ENCODE measurements at regions not wholly inside any gene's neighbourhood (a gene's known extent, or its start where the extent isn't known, plus 50 kb on each side); places are given as distances from the start of the nearest gene placed in this dataset.

DNA sequence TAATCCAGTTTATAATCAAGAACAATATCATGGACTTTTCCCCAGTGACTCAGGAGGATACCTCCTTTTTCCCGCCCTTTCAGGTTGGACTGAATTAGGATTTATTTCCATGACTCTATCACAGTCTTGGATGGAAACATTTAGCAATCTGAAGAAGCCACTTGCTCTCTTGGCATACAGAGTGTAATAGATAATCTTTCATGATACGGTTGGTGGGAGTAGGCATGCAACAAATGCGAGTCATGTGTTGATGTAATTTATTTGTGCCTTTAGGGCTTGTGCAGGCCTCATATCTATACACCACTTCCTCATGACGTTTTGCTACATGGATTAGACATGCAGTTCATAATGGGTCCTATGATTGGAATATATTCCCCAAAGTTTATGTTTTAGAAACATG, 54.2 kb upstream of the MCTP2 start:
- Mint-ChIP-seq H3K36me3 (no peaks in the 10 kb centered on the region), H3K4me3 (no peak overlapping the region), H3K27me3 (peaks cover 7% of the 10 kb centered on the region), H3K27ac (no peak overlapping the region), H3K9me3 (peaks cover 7% of the 10 kb centered on the region), H3K4me1 (ENCODE audit: low read depth) (peaks cover 10% of the 10 kb centered on the region)
- DNase-seq = no peak
- ChIA-PET POLR2A (no interaction called here), CTCF (no interaction called here)
- intact Hi-C loops (cut with micrococcal nuclease) = no loop called here

DNA sequence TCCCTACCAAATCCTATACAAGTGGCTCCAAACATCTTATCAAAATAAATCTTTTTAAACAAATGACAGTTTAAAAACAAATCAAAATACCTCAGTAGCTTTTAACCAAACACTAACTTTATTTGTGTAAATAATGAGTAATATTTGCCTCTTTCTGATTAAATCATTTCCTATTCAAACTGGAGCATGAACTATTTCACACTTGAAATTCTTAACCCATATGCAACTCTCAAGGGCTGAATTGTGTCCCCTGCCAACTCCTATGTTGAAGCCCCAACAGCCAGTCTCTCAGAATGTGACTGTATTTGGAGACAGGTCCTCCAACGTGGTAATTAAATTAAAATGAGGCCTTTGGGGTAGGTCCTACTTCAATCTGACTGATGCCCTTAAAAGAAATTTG, 55.9 kb upstream of the MCTP2 start:
- peaks cover 8% of the 10 kb centered on the region for H3K27me3 Mint-ChIP-seq
- H3K9me3 Mint-ChIP-seq = peaks cover 7% of the 10 kb centered on the region
- intact Hi-C loops (cut with micrococcal nuclease) = no loop called here
- H3K4me3 Mint-ChIP-seq = no peak overlapping the region
- ChIA-PET CTCF (no interaction called here), POLR2A (no interaction called here)
- H3K27ac Mint-ChIP-seq = no peak overlapping the region
- H3K36me3 Mint-ChIP-seq = no peaks in the 10 kb centered on the region
- no peak for DNase-seq
- peaks cover 10% of the 10 kb centered on the region for H3K4me1 Mint-ChIP-seq (ENCODE audit: low read depth)

DNA sequence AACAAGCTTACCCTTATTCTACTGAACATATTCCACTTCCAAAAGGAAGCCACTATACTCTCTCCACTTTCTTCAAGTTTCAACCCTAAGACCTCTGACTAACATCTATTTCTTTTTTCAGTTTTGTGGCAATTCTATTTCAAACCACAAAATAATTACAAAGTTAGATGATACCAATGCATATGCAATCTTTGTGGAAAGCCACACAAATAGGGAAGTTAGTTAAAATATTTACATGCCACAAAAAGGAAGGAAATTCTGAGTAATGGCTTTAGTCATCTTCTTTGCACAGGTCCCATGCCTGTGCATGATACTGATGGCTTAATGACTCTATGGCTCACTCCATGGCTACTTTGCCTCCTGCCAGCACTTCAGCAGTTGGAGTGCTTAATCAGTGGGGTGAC, 57.0 kb upstream of the MCTP2 start:
- H3K27me3 Mint-ChIP-seq = peaks cover 9% of the 10 kb centered on the region
- peak; percentile 38 for DNase-seq

DNA sequence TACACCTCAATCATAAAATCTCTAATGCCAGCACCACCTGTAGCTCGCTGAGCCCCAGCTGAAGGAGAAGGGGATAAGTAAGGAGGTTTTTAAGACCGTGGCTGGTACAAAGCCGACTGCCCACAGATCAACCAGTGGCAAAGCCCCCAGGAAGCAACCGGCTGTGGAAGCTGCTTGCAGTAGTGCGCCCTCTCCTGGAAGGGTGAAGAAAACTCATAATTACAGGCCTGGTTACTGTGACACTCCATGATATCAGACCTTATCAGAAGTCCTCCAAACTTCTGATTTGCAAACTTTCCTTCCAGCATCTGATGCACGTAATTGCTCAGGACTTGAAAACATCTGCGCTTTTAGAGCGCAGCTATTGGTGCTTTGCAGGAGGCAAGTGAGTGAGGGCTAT, 63.1 kb upstream of the MCTP2 start:
- no peaks in the 10 kb centered on the region for H3K9me3 Mint-ChIP-seq
- peaks cover 2% of the 10 kb centered on the region for H3K4me1 Mint-ChIP-seq (ENCODE audit: low read depth)
- H3K27me3 Mint-ChIP-seq = peaks cover 9% of the 10 kb centered on the region
- intact Hi-C loops (cut with micrococcal nuclease) = no loop called here
- H3K4me3 Mint-ChIP-seq = no peak overlapping the region
- H3K27ac Mint-ChIP-seq = no peak overlapping the region
- ChIA-PET CTCF (interaction anchor here (1.1 to 8.2 kb wide), 4 partner anchors 30 to 179 kb away, joined by 4 to 309 read pairs (median 4); no protein-coding TSS in a partner anchor), POLR2A (no interaction called here)
- no peaks in the 10 kb centered on the region for H3K36me3 Mint-ChIP-seq
- DNase-seq = peak; percentile 13

More for the DNA sequence above, 57.0 kb upstream of the MCTP2 start:
- Mint-ChIP-seq H3K27ac (no peak overlapping the region), H3K4me3 (no peak overlapping the region), H3K36me3 (no peaks in the 10 kb centered on the region), H3K4me1 (ENCODE audit: low read depth) (peaks cover 10% of the 10 kb centered on the region), H3K9me3 (peaks cover 7% of the 10 kb centered on the region)
- CTCF ChIA-PET = interaction anchor here (1.0 to 4.0 kb wide), 5 partner anchors 10 to 150 kb away, joined by 3 to 17 read pairs (median 6); no protein-coding TSS in a partner anchor
- POLR2A ChIA-PET = interaction anchor here (1.3 kb wide), 1 partner anchor 113 kb away, joined by 3 read pairs; no protein-coding TSS in a partner anchor
- intact Hi-C loops (cut with micrococcal nuclease) = loop anchor here (1.0 kb wide), 4 partner anchors 32 to 131 kb away; no protein-coding TSS in a partner anchor

DNA sequence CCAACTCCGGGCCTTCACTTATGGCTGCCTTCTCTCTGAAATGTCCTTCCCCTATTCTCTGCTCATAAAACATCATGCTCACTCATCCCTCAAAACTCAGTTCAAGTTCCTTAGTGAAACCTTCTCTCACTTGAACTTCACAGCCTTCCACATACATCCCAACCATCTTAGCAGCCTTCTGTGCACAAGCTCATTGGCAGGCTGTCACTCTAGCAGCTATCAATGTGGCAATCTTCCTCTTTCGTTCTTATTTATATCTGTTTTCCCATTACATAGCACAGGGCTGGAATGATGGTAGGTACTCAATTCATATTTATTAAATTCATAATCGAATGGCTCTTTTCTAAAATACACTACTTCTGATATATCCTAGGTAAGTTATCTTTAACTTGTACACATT, 66.4 kb upstream of the MCTP2 start:
- Mint-ChIP-seq H3K27me3 (no peaks in the 10 kb centered on the region), H3K9me3 (no peaks in the 10 kb centered on the region), H3K36me3 (no peaks in the 10 kb centered on the region), H3K27ac (no peak overlapping the region), H3K4me1 (ENCODE audit: low read depth) (no peaks in the 10 kb centered on the region), H3K4me3 (no peak overlapping the region)
- intact Hi-C loops (cut with micrococcal nuclease) = loop anchor here (1.0 to 2.0 kb wide), 2 partner anchors 159 to 420 kb away; no protein-coding TSS in a partner anchor
- CTCF ChIA-PET = interaction anchor here (0.6 to 8.2 kb wide), 24 partner anchors 9 to 1224 kb away, joined by 3 to 309 read pairs (median 4); partner anchors contain the start of gene MCTP2
- POLR2A ChIA-PET = interaction anchor here (1.4 kb wide), 1 partner anchor 159 kb away, joined by 9 read pairs; no protein-coding TSS in a partner anchor
- DNase-seq = no peak

DNA sequence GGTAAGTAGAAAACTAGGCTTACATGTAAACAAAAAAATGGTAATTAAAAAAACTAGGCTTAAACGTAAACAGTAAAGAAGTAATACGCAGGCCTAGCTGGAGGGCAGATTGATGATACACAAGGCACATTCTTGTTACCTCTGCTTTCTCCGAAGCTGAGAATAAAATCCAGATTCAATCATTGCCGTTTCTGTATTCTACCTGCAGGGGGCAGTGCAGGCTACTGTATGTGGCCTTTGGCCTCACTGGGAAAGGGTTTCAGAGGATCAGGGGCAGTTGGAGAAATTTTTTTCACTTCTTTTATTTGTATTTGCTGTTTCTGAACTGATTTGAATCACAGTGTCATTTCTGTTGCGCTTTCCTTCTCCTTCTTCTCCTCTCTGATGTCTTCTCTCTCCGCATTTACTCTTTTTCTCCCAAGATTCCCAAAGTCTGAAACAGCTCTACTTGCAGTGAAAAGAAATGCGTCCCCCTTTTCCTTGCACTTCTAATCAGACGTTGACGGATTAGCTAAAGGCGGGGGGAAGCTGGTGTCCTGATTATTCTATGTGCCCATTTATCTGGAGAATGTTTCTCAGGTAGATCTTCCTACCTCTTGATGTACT, 67.1 kb upstream of the MCTP2 start:
- Mint-ChIP-seq H3K27ac (no peak overlapping the region), H3K9me3 (no peaks in the 10 kb centered on the region)

DNA sequence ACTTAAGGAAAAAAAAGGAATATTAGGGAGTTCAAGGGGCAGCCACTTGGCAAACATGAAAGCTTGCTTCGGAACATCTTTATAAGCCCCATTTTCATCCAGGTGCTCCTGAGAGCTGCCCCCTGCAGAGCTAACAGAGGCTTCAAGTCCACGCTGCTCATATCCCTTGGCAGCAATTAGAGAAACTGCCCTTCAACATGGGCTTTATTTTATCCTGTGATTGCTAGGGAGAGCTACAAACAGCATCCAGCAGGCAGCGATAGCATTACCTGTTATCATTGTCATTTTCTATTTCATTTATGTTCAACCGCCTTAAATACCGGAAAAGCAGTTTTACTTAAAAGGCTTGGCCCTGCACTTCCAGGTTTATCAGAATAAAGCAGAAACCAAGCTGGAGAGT, 68.4 kb upstream of the MCTP2 start:
- ChIA-PET POLR2A (no interaction called here), CTCF (interaction anchor here (1.0 to 8.2 kb wide), 9 partner anchors 9 to 170 kb away, joined by 3 to 309 read pairs (median 14); partner anchors contain the start of gene MCTP2)
- H3K36me3 Mint-ChIP-seq = no peaks in the 10 kb centered on the region
- H3K9me3 Mint-ChIP-seq = no peaks in the 10 kb centered on the region
- intact Hi-C loops (cut with micrococcal nuclease) = no loop called here
- H3K4me3 Mint-ChIP-seq = no peak overlapping the region
- no peaks in the 10 kb centered on the region for H3K4me1 Mint-ChIP-seq (ENCODE audit: low read depth)
- DNase-seq = no peak
- H3K27me3 Mint-ChIP-seq = no peaks in the 10 kb centered on the region
- no peak overlapping the region for H3K27ac Mint-ChIP-seq

More for the DNA sequence above, 67.1 kb upstream of the MCTP2 start:
- intact Hi-C loops (cut with micrococcal nuclease) = loop anchor here (1.0 to 2.0 kb wide), 2 partner anchors 160 to 420 kb away; no protein-coding TSS in a partner anchor
- peak; percentile 68 for DNase-seq
- Mint-ChIP-seq H3K27me3 (no peaks in the 10 kb centered on the region), H3K36me3 (no peaks in the 10 kb centered on the region), H3K4me1 (ENCODE audit: low read depth) (no peaks in the 10 kb centered on the region), H3K4me3 (no peak overlapping the region)
- CTCF ChIA-PET = interaction anchor here (0.6 to 8.2 kb wide), 42 partner anchors 10 to 1224 kb away, joined by 3 to 309 read pairs (median 4); partner anchors contain the start of gene MCTP2
- POLR2A ChIA-PET = interaction anchor here (0.7 to 1.4 kb wide), 2 partner anchors 66 to 159 kb away, joined by 3 to 9 read pairs; no protein-coding TSS in a partner anchor

DNA sequence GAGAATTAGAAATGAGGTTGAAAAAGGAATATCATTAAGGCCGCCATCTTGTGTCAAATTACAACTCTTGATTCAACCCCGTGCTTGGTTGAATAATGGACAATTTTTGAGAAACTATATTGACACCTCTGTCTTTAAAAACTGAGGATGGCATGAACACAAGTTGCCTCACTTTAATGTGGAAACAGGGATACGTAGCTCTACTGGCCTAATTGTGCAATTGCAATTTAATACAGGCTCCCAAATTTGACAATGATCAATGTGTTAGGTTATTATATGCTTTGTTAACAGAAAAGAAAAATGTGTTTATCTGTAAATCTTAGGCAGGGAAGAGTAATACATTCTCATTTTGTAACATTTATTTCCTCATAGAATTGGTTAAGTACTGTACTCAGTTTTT, 77.1 kb upstream of the MCTP2 start:
- POLR2A ChIA-PET = no interaction called here
- H3K27me3 Mint-ChIP-seq = peaks cover 23% of the 10 kb centered on the region

DNA sequence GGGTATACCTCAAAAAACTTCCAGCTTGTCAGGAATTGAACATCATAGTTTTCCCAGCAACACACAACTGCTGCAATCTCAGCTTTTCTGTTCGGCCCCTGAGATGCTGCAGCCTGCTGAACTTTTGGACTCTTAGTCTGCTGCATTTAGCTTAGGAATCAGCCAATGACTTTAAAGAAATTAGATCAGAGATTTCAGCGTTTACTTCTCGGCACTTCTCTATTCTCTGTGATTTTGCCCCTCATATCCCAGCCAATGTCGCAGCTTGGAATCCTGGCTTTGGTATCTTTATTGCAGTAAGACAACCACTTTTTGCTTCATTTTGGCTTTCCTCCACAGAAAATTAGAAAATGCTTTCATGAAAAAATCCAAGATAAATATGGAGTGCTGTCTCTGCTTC, 86.3 kb upstream of the MCTP2 start:
- peaks cover 7% of the 10 kb centered on the region for H3K9me3 Mint-ChIP-seq
- H3K27me3 Mint-ChIP-seq = peaks cover 7% of the 10 kb centered on the region
- intact Hi-C loops (cut with micrococcal nuclease) = no loop called here

More for the DNA sequence above, 77.1 kb upstream of the MCTP2 start:
- no peak overlapping the region for H3K27ac Mint-ChIP-seq
- no peaks in the 10 kb centered on the region for H3K36me3 Mint-ChIP-seq
- DNase-seq = no peak
- no peaks in the 10 kb centered on the region for H3K9me3 Mint-ChIP-seq
- no peak overlapping the region for H3K4me3 Mint-ChIP-seq
- intact Hi-C loops (cut with micrococcal nuclease) = no loop called here
- CTCF ChIA-PET = interaction anchor here (0.6 to 3.9 kb wide), 3 partner anchors 9 to 1149 kb away, joined by 3 to 14 read pairs (median 3); no protein-coding TSS in a partner anchor
- H3K4me1 Mint-ChIP-seq (ENCODE audit: low read depth) = no peaks in the 10 kb centered on the region

DNA sequence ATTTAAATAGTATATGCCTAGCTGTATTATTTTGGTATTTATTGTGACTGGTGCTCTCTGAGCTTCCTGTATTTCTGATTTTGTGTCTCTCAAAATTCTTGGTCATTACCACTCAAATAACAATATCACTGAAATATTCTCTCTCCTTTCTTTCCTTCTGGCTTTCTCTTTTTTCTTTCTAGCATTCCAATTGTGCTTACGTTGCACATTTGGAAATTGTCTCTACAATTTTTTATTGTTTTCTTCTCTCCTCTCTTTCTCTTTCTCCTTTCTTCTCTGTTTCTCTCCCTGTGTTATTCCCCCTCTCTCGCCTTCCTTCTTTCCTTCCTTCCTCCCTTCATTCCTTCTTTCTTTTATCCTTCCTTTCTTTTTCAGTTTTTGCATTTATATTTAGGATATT, 89.6 kb upstream of the MCTP2 start:
- no peak overlapping the region for H3K27ac Mint-ChIP-seq
- DNase-seq = no peak
- H3K36me3 Mint-ChIP-seq = no peaks in the 10 kb centered on the region
- no peak overlapping the region for H3K4me3 Mint-ChIP-seq
- H3K9me3 Mint-ChIP-seq = peaks cover 7% of the 10 kb centered on the region
- ChIA-PET CTCF (no interaction called here), POLR2A (no interaction called here)
- intact Hi-C loops (cut with micrococcal nuclease) = no loop called here
- no peaks in the 10 kb centered on the region for H3K4me1 Mint-ChIP-seq (ENCODE audit: low read depth)
- H3K27me3 Mint-ChIP-seq = peaks cover 9% of the 10 kb centered on the region

More for the DNA sequence above, 86.3 kb upstream of the MCTP2 start:
- Mint-ChIP-seq H3K4me3 (no peak overlapping the region), H3K4me1 (ENCODE audit: low read depth) (no peaks in the 10 kb centered on the region), H3K36me3 (no peaks in the 10 kb centered on the region), H3K27ac (no peak overlapping the region)
- CTCF ChIA-PET = interaction anchor here (0.9 kb wide), 1 partner anchor 19 kb away, joined by 3 read pairs; no protein-coding TSS in a partner anchor
- POLR2A ChIA-PET = no interaction called here
- no peak for DNase-seq

DNA sequence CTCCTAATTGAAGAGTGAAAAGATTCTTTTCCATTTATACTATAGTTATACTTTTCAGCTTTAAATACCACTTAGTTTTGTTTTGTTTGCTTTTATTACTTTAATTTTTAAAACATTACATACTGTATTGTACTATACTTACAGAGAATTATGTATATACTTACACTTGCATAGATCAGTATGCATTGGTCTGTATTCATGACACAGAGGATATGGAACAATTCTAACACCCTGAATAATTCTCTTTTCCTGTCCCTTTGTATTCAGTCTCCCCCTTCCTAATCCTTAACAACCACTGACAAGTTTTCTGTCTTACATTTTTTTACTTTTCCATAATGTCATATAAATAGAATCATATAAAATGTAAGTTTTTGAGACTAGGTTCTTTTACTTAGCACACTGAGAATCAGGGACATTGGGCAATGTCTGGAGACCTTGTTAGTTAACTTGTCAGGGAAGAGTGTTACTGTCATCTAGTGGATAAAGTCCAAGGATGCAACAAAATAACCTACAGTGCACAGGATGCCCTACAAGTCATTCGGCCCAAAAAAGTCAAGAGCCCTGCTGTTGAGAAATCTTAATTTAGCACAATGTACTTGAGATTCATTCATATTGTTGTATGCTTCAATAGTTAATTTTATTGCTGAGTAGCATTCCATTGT, 95.7 kb upstream of the MCTP2 start:
- Mint-ChIP-seq H3K4me1 (ENCODE audit: low read depth) (no peaks in the 10 kb centered on the region), H3K36me3 (no peaks in the 10 kb centered on the region), H3K4me3 (no peak overlapping the region), H3K27ac (no peak overlapping the region), H3K27me3 (peaks cover 11% of the 10 kb centered on the region), H3K9me3 (no peaks in the 10 kb centered on the region)
- DNase-seq = no peak
- intact Hi-C loops (cut with micrococcal nuclease) = no loop called here
- ChIA-PET CTCF (interaction anchor here (0.8 kb wide), 1 partner anchor 16 kb away, joined by 3 read pairs; no protein-coding TSS in a partner anchor), POLR2A (no interaction called here)

DNA sequence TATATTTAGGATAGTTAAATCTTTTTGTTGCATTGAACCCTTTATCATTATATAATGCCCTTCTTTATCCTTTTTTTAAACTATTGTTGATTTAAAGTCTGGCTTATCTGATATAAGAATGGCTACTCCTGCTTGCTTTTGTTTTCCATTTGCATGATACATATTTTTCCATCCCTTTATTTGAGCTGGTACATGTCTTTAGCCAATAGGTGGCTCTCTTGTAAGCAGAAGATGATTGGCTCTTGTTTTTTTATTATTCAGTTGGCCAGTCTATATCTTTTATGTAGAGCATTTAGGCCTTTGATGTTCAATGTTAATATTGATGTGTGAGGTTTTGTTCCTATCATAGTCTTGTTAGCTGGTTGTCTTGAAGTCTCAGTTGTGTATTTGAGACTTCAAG, 99.5 kb upstream of the MCTP2 start:
- no peak overlapping the region for H3K27ac Mint-ChIP-seq
- H3K4me1 Mint-ChIP-seq (ENCODE audit: low read depth) = no peaks in the 10 kb centered on the region

More for the DNA sequence above, 99.5 kb upstream of the MCTP2 start:
- H3K4me3 Mint-ChIP-seq = no peak overlapping the region
- H3K27me3 Mint-ChIP-seq = peaks cover 12% of the 10 kb centered on the region
- H3K9me3 Mint-ChIP-seq = no peaks in the 10 kb centered on the region
- H3K36me3 Mint-ChIP-seq = no peaks in the 10 kb centered on the region
- intact Hi-C loops (cut with micrococcal nuclease) = no loop called here
- no peak for DNase-seq
- CTCF ChIA-PET = interaction anchor here (1.5 to 1.6 kb wide), 2 partner anchors 32 to 192 kb away, joined by 4 to 9 read pairs; no protein-coding TSS in a partner anchor
- POLR2A ChIA-PET = no interaction called here
